ENCODE measurements at regions not wholly inside any gene's neighbourhood (a gene's known extent, or its start where the extent isn't known, plus 50 kb on each side); places are given as distances from the start of the nearest gene placed in this dataset.

DNA sequence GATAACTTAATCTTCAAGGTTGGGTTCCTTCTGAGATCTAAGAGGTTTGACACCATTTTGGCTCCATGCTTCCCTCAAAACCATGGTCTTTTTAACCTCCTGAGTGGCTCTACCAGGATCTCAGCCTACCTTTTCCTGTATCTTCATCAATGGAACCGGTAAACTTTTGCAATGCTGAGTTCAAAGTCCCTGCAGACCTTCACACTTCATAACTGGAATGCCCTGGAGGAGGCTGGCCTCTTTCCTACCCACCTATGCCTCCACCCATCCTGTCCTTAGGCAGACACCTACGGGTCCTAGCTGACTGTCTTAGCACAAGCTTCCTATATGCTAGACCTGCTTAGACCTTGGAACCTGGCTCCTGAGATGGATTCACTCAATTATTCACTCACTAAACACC, 89.5 kb upstream of the EEA1 start:
- no peak for TF ChIP-seq CTCF (tag by site-specific recombination; IDR thresholded peaks at IDR 0.05)
- TF ChIP-seq, protein P1, sequence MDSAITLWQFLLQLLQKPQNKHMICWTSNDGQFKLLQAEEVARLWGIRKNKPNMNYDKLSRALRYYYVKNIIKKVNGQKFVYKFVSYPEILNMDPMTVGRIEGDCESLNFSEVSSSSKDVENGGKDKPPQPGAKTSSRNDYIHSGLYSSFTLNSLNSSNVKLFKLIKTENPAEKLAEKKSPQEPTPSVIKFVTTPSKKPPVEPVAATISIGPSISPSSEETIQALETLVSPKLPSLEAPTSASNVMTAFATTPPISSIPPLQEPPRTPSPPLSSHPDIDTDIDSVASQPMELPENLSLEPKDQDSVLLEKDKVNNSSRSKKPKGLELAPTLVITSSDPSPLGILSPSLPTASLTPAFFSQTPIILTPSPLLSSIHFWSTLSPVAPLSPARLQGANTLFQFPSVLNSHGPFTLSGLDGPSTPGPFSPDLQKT (IDR thresholded peaks at IDR 0.05; ENCODE audit: borderline replicate concordance, low read depth, low read length) = no peak
- no peak for TF ChIP-seq ZSCAN18 (tag by site-specific recombination; IDR thresholded peaks at IDR 0.05)
- TF ChIP-seq ZBTB1 (tag by site-specific recombination; IDR thresholded peaks at IDR 0.05) = no peak
- TF ChIP-seq TCF7L2 (IDR thresholded peaks at IDR 0.05; ENCODE audit: borderline replicate concordance, low read depth, low read length) = no peak
- no peak for TF ChIP-seq ZFP3 (tag by site-specific recombination; IDR thresholded peaks at IDR 0.05; ENCODE audit: low read depth)
- TF ChIP-seq PRDM6 (tag by site-specific recombination; IDR thresholded peaks at IDR 0.05) = no peak
- TF ChIP-seq ZNF664 (tag by site-specific recombination; IDR thresholded peaks at IDR 0.05) = no peak
- no peak for TF ChIP-seq ZNF16 (tag by site-specific recombination; IDR thresholded peaks at IDR 0.05; ENCODE audit: low read depth)
- no peak for TF ChIP-seq ZNF248 (tag by site-specific recombination; IDR thresholded peaks at IDR 0.05)
- no peak for TF ChIP-seq ZNF404 (tag by site-specific recombination; IDR thresholded peaks at IDR 0.05)
- TF ChIP-seq, protein P2, sequence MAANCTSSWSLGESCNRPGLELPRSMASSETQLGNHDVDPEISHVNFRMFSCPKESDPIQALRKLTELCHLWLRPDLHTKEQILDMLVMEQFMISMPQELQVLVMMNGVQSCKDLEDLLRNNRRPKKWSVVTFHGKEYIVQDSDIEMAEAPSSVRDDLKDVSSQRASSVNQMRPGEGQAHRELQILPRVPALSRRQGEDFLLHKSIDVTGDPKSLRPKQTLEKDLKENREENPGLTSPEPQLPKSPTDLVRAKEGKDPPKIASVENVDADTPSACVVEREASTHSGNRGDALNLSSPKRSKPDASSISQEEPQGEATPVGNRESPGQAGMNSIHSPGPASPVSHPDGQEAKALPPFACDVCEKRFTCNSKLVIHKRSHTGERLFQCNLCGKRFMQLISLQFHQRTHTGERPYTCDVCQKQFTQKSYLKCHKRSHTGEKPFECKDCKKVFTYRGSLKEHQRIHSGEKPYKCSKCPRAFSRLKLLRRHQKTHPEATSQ (tag by site-specific recombination; IDR thresholded peaks at IDR 0.05) = no peak
- TF ChIP-seq GLIS1 (tag by site-specific recombination; IDR thresholded peaks at IDR 0.05) = no peak

Data from HEK293 (cell line).